CD14-positive monocyte (primary cell): ENCODE measurements at regions not wholly inside any gene's neighbourhood (a gene's known extent, or its start where the extent isn't known, plus 50 kb on each side); places are given as distances from the start of the nearest gene placed in this dataset.

Experiments used
- DNase-seq, 3 donors: peaks; one replicate each; pipeline ENCODE4 v3.0.0-alpha.2; 2011 to 2022
- H2AFZ ChIP-seq: 2 replicates; pipeline ENCODE4 v1.6.0; 2012; ENCODE audit warnings: mild to moderate bottlenecking, low read depth, low read length, inconsistent platforms; ENCODE audit not compliant: insufficient read depth, poor library complexity, severe bottlenecking
- H3K27ac ChIP-seq, 2 donors: 1 replicate in 1 of 2; 2 replicates in 1 of 2; pipeline ENCODE4 v1.5.1; 2012 to 2013; ENCODE audit warnings: low read length in 2 of 2, control low read depth in 1 of 2, inconsistent platforms in 1 of 2, low read depth in 1 of 2, mild to moderate bottlenecking in 1 of 2
- H3K27me3 ChIP-seq, 2 donors: one replicate each; pipeline versions ENCODE4 v1.6.0 to v1.6.1; 2011 to 2013; ENCODE audit warnings: low read length in 2 of 2; ENCODE audit not compliant: control insufficient read depth in 2 of 2, insufficient read depth in 2 of 2
- H3K36me3 ChIP-seq, 2 donors: replicated peaks in 1 of 2; 1 replicate in 1 of 2; 2 replicates in 1 of 2; pipeline versions ENCODE4 v1.5.1 to v1.6.1; 2012 to 2013; ENCODE audit warnings: low read length in 2 of 2, control low read depth in 1 of 2, inconsistent platforms in 1 of 2, mild to moderate bottlenecking in 1 of 2; ENCODE audit not compliant: insufficient read depth in 2 of 2, control insufficient read depth in 1 of 2
- H3K4me1 ChIP-seq, 2 donors: 1 replicate in 1 of 2; 2 replicates in 1 of 2; pipeline versions ENCODE4 v1.5.1 to v1.6.1; 2012 to 2013; ENCODE audit warnings: low read length in 2 of 2, control low read depth in 1 of 2, inconsistent platforms in 1 of 2, mild to moderate bottlenecking in 1 of 2, moderate library complexity in 1 of 2; ENCODE audit not compliant: insufficient read depth in 2 of 2, control insufficient read depth in 1 of 2
- H3K4me2 ChIP-seq: replicated peaks from 2 replicates; pipeline ENCODE3; 2012; ENCODE audit warnings: low read length, moderate library complexity, mild to moderate bottlenecking; ENCODE audit not compliant: poor library complexity, severe bottlenecking; ENCODE audit errors: extremely low read depth
- H3K4me3 ChIP-seq, 3 experiments: fragments of 200-600 bp in 1 of 3; sonication (generic) in 1 of 3; replicated peaks in 1 of 3; 1 replicate in 2 of 3; 2 replicates in 1 of 3; pipeline ENCODE4 v1.5.1; 2011 to 2013; ENCODE audit warnings: low read length in 3 of 3, mild to moderate bottlenecking in 3 of 3, control low read depth in 2 of 3, low read depth in 2 of 3, inconsistent platforms in 1 of 3, moderate library complexity in 1 of 3
- H3K79me2 ChIP-seq: 2 replicates; pipeline ENCODE4 v1.6.0; 2012; ENCODE audit warnings: mild to moderate bottlenecking, control low read depth, inconsistent platforms, low read length, moderate library complexity; ENCODE audit not compliant: insufficient read depth
- H3K9ac ChIP-seq: 2 replicates; pipeline ENCODE4 v1.6.0; 2017; ENCODE audit warnings: low read length, mild to moderate bottlenecking; ENCODE audit not compliant: insufficient read depth, poor library complexity, severe bottlenecking
- H3K9me3 ChIP-seq, 2 donors: replicated peaks in 1 of 2; 1 replicate in 1 of 2; 2 replicates in 1 of 2; pipeline versions ENCODE4 v1.5.1 to v1.6.1; 2012 to 2013; ENCODE audit warnings: low read length in 2 of 2, control low read depth in 1 of 2; ENCODE audit not compliant: control insufficient read depth in 1 of 2, insufficient read depth in 1 of 2
- H4K20me1 ChIP-seq: 2 replicates; pipeline ENCODE4 v1.6.0; 2012; ENCODE audit warnings: mild to moderate bottlenecking, low read length, control low read depth, moderate library complexity; ENCODE audit not compliant: insufficient read depth
- H3K27ac Mint-ChIP-seq, 7 donors: one replicate each; pipeline ENCODE4 v1.8.0; 2020; ENCODE audit warnings: mild to moderate bottlenecking in 7 of 7, mixed read lengths in 7 of 7, moderate library complexity in 6 of 7, inconsistent platforms in 2 of 7
- H3K27me3 Mint-ChIP-seq, 3 donors: one replicate each; pipeline ENCODE4 v1.8.0; 2021 to 2022; ENCODE audit warnings: low read depth in 3 of 3, mild to moderate bottlenecking in 3 of 3, mixed read lengths in 3 of 3, moderate library complexity in 3 of 3, inconsistent platforms in 1 of 3
- H3K36me3 Mint-ChIP-seq, 2 donors: one replicate each; pipeline ENCODE4 v1.8.0; 2020; ENCODE audit warnings: mixed read lengths in 2 of 2, inconsistent platforms in 1 of 2, mild to moderate bottlenecking in 1 of 2
- H3K4me1 Mint-ChIP-seq: one replicate; pipeline ENCODE4 v1.8.0; 2020; ENCODE audit warnings: mild to moderate bottlenecking, mixed read lengths
- H3K4me3 Mint-ChIP-seq, 2 donors: one replicate each; pipeline ENCODE4 v1.8.0; 2020; ENCODE audit warnings: mild to moderate bottlenecking in 2 of 2, mixed read lengths in 2 of 2, moderate library complexity in 1 of 2
- H3K9me3 Mint-ChIP-seq, 7 donors: one replicate each; pipeline ENCODE4 v1.8.0; 2020 to 2022; ENCODE audit warnings: mixed read lengths in 7 of 7, mild to moderate bottlenecking in 6 of 7, moderate library complexity in 6 of 7, inconsistent platforms in 2 of 7
- CTCF ChIP-seq: fragments of 200-600 bp; IDR thresholded peaks from one replicate; pipeline ENCODE4 v1.8.0; 2022; ENCODE audit warnings: antibody characterized with exemption, mild to moderate bottlenecking
- WGBS: methylation state at CpG from one replicate; pipeline ENCODE4 v1.1.5; 2013; ENCODE audit warnings: missing lambda C conversion rate; ENCODE audit not compliant: insufficient coverage; 5-methylcytosine and 5-hydroxymethylcytosine counted together
- intact Hi-C, 2 donors: fragments of 100-400 bp; cut with micrococcal nuclease; formaldehyde crosslinking; loops; one replicate each; pipeline versions ENCODE4 v1.15.0 to v1.15.1; 2023

- H3K4me1 Mint-ChIP-seq: no peaks in the 10 kb centered on the region
- no peak for DNase-seq
- no peak overlapping the region for H3K9ac ChIP-seq
- H3K27ac Mint-ChIP-seq: no peak overlapping the region
- H3K27me3 Mint-ChIP-seq: no peaks in the 10 kb centered on the region
- H3K9me3 Mint-ChIP-seq: peaks cover 5 to 16% (median 11%) of the 10 kb centered on the region in 7 donors
- no peak overlapping the region for H2AFZ ChIP-seq
- no peak overlapping the region for H3K27ac ChIP-seq
- no peak overlapping the region for H3K4me3 ChIP-seq
- no peak overlapping the region for H3K4me2 ChIP-seq
- intact Hi-C loops: no loop called here
- no peaks in the 10 kb centered on the region for H3K36me3 Mint-ChIP-seq
- H4K20me1 ChIP-seq: no peaks in the 10 kb centered on the region
- no peaks in the 10 kb centered on the region for H3K27me3 ChIP-seq
- no peak for TF ChIP-seq CTCF
- H3K4me1 ChIP-seq: no peaks in the 10 kb centered on the region
- H3K79me2 ChIP-seq: no peaks in the 10 kb centered on the region
- peaks cover 3 to 5% of the 10 kb centered on the region in 2 donors for H3K9me3 ChIP-seq
- 100% methylated on average over 1 of the region's 2 CpGs for WGBS
- H3K4me3 Mint-ChIP-seq: no peak overlapping the region
- no peaks in the 10 kb centered on the region for H3K36me3 ChIP-seq
Measured at GRCh38 chr1:69122373-69122772, 445.3 kb upstream of the LRRC7 start.

GRCh38 chr1:69123486-69123885 is 444.2 kb upstream of the LRRC7 start:
- Histone ChIP-seq H3K36me3 (no peaks in the 10 kb centered on the region), H3K4me3 (no peak overlapping the region), H4K20me1 (no peaks in the 10 kb centered on the region), H3K4me2 (no peak overlapping the region), H3K4me1 (no peaks in the 10 kb centered on the region), H2AFZ (no peak overlapping the region), H3K27ac (no peak overlapping the region), H3K79me2 (no peaks in the 10 kb centered on the region), H3K9ac (no peak overlapping the region), H3K9me3 (peaks cover 3 to 5% of the 10 kb centered on the region in 2 donors), H3K27me3 (no peaks in the 10 kb centered on the region)
- Mint-ChIP-seq H3K27ac (no peak overlapping the region), H3K27me3 (no peaks in the 10 kb centered on the region), H3K4me1 (no peaks in the 10 kb centered on the region), H3K9me3 (peaks cover 5 to 15% (median 8%) of the 10 kb centered on the region in 7 donors), H3K4me3 (no peak overlapping the region), H3K36me3 (no peaks in the 10 kb centered on the region)
- intact Hi-C loops: no loop called here
- no peak for TF ChIP-seq CTCF
- DNase-seq: no peak
- WGBS: no CpG with 5 or more reads among the region's 1 CpG
